ENCODE measurements at regions not wholly inside any gene's neighbourhood (a gene's known extent, or its start where the extent isn't known, plus 50 kb on each side); places are given as distances from the start of the nearest gene placed in this dataset.
A peak's percentile ranks its signal among the peaks of the same experiment; 100 is the strongest.

GRCh38 chr6:26249957-26250697, 114.9 kb upstream of the BTN3A2 start:
- TF ChIP-seq CTCF (conservative IDR thresholded peaks at IDR 0.05; ENCODE audit: low read depth, low read length) (peak; percentile 44; the same call in 1 of the 2 replicates), EZH2 (IDR thresholded peaks at IDR 0.05; ENCODE audit: borderline replicate concordance, low read depth, low read length, poor library complexity, severe bottlenecking) (no peak)

Data from A673 (cell line).